ENCODE measurements at regions not wholly inside any gene's neighbourhood (a gene's known extent, or its start where the extent isn't known, plus 50 kb on each side); places are given as distances from the start of the nearest gene placed in this dataset.
"Not testable (repeated sequence)": the region's sequence is repeated elsewhere in the genome, so short reads cannot be mapped to it uniquely, and the experiment has no call there.

- DNase-seq (ENCODE audit: low read depth): no peak
Observed at GRCh38 chr4:169934794-169935429, 91.3 kb downstream of the MFAP3L start.

GRCh38 chr4:169933531-169933930, 92.7 kb downstream of the MFAP3L start:
- no peak for DNase-seq (ENCODE audit: low read depth)

DNA sequence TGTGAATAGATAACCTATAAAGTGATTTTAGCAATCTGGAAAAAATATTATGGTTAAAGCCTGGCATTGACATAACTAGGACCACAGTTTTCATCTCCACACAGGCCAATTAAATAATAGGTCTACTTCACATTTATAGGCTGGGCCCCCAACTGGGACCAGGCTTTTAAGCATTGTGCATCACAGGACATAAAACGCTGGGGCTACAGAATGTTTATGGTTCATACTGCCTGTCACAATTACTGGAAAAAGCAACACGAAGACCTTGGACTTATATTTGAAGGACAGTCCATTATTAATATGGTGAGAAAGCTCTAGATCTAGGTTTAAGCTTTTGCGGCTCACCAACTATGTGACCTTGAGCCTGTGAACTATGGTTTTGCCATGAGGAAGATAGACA, 94.2 kb downstream of the MFAP3L start:
- no peak for DNase-seq (ENCODE audit: low read depth)

DNA sequence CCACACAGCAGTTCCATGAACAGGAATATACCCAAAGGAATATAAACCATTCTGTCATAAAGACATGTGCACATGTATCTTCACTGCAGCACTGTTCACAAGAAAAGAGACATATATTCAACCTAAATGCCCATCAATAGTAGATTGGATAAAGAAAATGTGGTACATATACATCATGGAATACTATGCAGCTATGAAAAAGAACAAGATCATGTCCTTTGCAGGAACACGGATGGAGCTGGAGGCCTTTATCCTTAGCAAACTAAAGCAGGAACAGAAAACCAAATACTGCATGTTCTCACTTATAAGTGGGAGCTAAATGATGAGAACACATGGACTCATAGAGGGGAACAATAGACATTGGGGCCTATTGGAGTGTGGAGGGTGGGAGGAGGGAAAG, 95.4 kb downstream of the MFAP3L start:
- DNase-seq (ENCODE audit: low read depth): not testable (repeated sequence)

DNA sequence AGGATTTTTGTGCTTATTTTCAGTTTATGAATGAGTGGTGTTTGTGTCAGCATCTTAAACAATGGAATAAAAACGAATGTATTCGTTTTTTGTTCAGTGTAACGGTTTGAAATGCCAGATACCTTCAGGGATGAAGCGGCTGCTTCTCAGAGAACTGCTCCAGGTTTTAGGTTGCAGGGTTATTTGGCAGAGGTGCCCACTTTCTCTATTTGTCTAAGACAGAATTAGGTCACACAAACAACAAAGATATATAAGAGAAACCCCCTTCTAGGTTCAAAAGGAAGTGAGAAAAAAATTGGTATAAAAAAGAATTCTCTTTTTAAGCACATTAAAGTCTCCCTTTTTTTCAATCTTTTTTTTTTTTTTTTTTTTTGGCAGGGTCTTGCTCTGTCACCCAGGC, 98.9 kb downstream of the MFAP3L start:
- no peak for DNase-seq (ENCODE audit: low read depth)

DNA sequence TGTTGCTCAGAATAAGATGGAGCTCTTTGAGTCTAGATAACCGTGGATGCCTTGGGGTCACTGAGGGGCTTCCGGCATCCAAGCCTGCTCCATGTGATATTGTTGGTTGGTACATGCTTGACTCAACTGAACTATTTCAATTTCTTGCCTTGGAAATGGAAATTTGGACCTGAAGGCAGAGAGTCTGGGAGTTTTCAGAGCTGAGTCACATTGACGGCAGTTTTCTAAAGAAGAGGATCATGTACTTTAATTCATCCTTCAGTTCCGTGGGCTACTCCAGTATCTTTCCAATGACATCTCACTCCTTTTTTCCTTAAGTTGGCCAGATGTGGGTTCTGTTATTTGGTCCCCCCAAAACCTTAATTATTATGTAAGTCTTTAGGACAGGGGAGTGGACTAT, 100.5 kb downstream of the MFAP3L start:
- no peak for DNase-seq (ENCODE audit: low read depth)

DNA sequence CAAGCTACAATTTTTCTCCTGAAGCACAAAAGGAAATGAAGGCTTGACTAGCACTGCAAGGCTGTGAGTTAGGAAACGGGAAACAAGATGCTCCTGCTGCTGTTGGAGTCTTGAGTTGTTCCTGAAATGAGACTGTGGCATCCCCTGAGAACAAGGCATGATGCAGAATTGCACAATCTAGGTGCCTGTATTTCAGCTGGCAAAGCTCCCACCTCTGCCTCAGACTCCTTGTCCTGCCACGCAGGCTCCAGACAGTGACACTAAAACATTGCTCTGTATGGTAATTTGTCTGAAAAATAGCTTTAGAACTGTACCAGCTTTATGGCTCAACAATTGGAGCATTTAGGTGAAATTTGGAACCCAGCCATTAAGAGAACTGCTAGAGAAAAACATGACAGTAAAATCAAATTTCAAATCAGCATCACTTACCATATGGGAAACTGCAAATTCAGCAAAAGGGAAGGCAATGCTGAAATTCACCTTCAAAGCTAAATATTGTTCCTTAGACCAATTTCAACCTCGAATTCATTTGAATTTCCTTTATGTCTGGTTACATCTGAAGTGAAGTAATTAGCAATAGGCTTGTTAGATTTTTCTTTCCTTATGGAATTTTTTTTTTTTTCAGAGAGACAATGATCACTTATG, 103.4 kb downstream of the MFAP3L start:
- DNase-seq (ENCODE audit: low read depth): no peak

GRCh38 chr4:169921732-169922131, 104.5 kb downstream of the MFAP3L start:
- DNase-seq (ENCODE audit: low read depth): no peak

DNA sequence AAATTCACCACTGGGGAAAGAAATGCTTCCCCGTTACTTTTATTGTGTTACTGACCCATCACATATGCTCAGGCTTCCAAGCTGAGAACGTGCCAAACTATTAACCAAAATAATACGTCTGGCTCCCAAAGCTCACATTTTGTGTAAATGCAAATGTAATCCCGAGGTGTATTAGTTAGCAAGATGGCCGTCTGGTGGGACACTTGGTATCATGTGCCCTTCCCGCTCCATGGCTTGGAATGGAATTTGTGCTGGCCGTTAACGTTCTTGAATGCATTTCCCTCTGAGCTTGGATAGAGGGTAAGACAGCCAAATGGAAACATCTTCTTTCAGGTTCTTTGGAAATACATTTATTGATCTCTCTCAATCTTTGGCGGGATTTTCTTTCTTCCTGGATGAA, 105.0 kb downstream of the MFAP3L start:
- no peak for DNase-seq (ENCODE audit: low read depth)

DNA sequence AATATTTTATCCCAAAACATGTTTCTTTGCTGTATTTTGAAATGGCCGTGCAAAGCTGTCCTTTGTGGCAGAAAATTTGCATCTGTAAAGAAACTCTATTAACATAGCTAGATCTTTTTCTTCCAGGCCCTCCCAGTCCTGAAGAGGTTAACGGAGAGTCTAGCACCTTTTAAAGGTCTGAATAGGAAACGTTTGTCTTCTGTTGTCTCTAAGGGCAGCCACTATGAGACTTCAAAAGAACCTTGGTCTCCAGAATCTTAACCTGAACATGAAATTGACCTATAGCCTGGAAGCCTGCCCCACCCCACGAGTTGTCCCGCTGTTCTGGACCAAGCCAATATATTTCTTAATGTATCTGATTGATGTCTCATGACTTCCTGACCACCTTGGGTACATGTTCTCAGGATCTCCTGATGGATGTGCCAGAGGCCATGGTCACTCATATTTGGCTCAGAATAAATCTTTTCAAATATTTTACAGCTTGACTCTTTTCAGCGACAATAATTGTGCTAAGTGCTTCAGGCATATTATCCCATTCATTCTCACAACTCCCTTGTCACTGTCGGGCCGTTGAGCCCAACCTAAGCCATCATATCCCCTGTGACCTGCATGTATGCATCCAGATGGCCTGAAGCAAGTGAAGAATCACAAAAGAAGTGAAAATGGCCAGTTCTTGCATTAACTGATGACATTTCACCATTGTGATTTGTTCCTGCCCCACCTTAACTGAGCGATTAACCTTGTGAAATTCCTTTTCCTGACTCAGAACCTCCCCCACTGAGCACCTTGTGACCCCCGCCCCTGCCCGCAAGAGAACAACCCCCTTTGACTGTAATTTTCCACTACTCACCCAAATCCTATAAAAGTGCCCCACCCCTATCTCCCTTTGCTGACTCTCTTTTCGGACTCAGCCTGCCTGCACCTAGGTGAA, 106.7 kb downstream of the MFAP3L start:
- DNase-seq (ENCODE audit: low read depth): not testable (repeated sequence)

GRCh38 chr4:169915545-169915944, 110.7 kb downstream of the MFAP3L start:
- no peak for DNase-seq (ENCODE audit: low read depth)

DNA sequence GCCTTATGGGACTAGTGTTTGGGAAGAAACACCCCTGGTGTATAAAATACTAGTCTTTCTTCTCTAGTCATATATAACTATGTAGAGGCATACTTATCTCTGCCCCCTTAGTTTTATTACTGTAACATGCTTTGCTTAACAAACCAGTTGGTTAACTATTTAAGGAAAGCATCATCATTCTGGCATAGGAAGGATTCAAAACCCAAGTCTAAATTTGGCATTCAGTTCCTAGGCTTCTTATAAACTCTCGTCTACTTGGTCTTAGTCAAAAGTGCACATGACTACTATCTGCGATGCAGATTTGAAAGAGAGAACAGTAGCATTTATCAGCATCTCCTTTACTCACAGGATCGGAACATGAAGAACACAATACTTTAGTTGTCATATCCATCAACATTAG, 111.3 kb downstream of the MFAP3L start:
- no peak for DNase-seq (ENCODE audit: low read depth)

DNA sequence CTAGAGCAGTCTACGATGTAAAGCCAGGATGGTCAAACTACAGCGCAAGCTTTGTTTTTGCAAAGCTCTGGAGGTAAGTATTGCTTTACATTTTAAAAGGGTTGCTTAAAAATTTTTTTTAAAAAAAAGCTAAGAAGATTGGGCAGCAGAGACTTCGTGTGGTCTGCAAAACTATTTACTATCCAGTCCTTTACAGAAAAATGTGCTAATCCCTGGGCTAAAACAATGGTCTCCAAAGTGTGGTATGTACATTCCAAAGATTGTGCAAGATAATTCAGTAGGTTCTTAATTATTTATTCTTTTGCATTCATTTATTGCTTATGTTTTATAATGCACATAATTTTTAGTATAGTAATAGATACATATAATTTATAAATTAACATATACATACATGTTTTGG, 113.2 kb downstream of the MFAP3L start:
- no peak for DNase-seq (ENCODE audit: low read depth)

DNA sequence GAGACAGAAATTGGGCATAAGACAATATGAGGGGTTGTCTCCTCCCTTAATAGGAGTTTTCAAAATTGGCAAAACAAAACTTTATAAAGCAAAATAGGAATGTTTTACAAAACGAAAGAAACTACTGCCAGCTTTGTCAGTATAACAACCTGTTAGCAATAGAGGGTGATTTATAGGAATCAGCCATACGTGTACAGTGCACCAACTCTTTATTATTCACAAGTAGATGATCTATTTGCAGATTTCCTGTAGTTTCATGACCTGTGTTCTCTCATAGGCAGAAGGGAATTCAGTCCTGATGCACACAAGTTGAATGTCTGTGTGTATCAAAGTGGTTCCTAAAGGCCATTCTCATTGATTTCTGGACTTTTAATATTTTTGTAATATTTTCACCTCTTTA, 116.3 kb downstream of the MFAP3L start:
- DNase-seq (ENCODE audit: low read depth): no peak

GRCh38 chr4:169909479-169909878, 116.7 kb downstream of the MFAP3L start:
- no peak for DNase-seq (ENCODE audit: low read depth)

GRCh38 chr4:169907705-169908104, 118.5 kb downstream of the MFAP3L start:
- no peak for DNase-seq (ENCODE audit: low read depth)

DNA sequence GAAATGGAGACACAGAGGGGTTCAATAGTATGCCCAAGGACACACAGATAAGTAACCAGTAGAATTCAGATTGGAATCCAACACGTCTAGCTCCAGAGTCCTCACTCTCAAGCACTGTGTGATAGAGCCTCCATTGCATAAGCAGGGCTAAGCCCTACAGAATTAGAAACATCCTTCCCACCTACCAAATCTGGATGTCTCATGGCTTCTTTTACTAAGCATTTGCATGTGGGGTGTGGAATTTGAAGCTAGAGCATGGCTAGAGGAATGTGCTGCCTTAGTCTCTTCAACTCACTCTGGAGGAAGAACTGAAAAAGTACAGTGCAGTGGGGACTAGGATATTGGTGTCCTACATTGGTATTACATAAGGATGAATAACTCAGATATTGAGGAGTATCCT, 119.4 kb downstream of the MFAP3L start:
- no peak for DNase-seq (ENCODE audit: low read depth)

DNA sequence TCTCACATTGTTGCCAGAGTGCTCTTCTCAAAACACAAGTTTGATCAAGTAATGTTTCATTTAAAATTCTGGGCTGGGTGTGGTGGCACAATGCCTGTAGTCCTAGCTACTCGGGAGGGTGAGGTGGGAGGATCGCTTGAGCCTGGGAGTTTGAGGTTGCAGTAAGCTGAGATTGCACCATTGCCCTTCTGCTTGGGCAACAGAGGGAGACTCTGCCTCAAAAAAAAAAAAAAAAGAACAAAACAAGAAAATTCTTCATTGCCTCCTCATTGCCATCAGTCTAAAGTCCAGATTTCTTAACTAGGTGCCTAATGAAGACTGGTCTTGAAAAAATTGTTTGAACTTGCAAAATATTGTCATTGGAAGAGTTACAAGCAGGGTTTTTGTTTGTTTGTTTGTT, 120.1 kb downstream of the MFAP3L start:
- no peak for DNase-seq (ENCODE audit: low read depth)

DNA sequence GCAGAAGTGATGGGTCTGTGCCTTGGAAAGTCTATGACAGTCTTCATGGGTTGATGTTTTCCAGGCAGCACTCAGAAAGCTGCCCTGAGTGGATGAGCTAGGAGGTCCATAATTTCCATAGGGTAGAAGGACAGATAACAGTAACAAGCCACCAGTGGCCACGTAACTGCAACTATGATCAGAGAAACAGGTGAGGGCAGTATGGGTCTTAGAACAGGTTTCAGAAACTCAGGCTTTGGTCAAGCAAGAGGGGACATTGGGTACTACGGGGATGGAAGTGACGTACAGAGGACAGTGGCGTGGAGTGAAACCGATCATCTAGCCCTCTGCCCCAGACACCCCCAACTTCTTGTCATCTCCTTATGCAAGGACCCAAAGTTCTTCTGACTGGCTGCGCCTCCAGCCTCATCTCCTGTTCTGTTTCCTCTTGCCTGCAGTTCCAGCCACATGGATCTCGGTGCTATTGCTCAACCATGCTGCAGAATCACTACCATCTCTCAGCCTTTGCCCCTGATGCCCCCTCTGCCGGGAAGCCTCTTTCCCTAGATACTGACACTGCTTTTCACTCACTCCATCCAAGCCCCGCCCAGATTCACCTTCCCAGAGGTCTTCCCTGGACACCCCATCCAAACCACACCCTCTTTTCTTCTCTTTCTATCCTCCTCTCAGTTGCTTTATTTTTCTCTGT, 123.4 kb downstream of the MFAP3L start:
- no peak for DNase-seq (ENCODE audit: low read depth)

DNA sequence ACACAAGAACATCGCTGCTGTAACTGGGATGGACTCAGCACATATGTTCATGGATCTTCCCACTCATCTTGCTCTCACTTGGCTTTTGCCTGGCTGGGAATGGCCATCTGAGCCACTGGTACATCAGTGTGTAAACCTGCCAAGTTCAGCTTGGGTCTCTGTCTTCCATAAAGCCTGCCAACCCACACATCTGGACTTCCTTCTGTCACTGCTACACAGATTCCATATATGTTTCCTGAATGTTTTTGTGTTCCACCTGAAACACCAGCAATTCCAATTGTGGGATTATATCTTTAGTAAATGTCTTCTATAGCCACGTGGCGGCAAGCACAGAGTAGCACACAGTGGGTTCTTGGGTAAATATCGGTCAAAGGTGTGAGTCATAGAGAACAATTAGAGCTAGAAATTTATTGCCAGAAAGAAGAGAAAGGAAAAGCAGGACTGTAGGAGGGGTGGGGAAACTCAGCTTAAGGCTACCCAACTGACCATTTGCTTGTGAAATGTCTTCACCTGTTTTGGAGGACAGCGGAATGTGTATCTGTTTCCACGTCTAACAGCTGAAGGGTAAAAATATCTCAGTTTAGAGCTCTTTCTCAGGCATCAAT, 125.9 kb downstream of the MFAP3L start:
- no peak for DNase-seq (ENCODE audit: low read depth)

DNA sequence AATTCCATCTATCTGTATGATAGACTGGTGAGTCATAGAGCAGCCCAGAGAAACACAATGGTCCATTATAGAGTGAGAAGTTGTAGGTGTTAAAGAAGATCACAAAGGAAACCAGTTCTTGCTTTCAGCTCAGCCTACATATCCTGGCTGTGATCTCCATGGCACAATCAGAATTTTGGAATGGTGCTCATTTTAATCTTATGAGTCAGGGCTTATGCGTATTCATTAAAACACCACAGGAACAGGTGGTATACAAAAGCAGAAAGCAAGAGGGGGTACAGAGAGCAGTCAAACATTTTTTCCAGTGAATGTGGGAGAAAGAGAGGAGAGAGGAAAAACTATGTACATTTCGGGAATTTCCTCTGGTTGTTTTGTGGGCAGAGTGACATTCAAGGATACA, 126.9 kb downstream of the MFAP3L start:
- no peak for DNase-seq (ENCODE audit: low read depth)

GRCh38 chr4:169898095-169898494, 128.1 kb downstream of the MFAP3L start:
- DNase-seq (ENCODE audit: low read depth): no peak
